HG02970 (cell line): ENCODE measurements at regions not wholly inside any gene's neighbourhood (a gene's known extent, or its start where the extent isn't known, plus 50 kb on each side); places are given as distances from the start of the nearest gene placed in this dataset.
"Not testable (repeated sequence)": the region's sequence is repeated elsewhere in the genome, so short reads cannot be mapped to it uniquely, and the experiment has no call there.

Experiments
- ATAC-seq: cut with Tn5 transposase; IDR thresholded peaks from one replicate; pipeline ENCODE4 v1.9.1; 2021; ENCODE audit warnings: mild to moderate bottlenecking, moderate library complexity, moderate number of reproducible peaks; ENCODE audit not compliant: unreplicated experiment, low FRiP score

- no peak for ATAC-seq
Measured at GRCh38 chr19:30066781-30067759, 125.0 kb downstream of the URI1 start.

GRCh38 chr19:30067956-30068506 lies 126.0 kb downstream of the URI1 start:
- not testable (repeated sequence) for ATAC-seq

GRCh38 chr19:30068528-30069395 lies 126.7 kb downstream of the URI1 start:
- no peak for ATAC-seq

- no peak for ATAC-seq
Measured at GRCh38 chr19:30069535-30070197, 127.6 kb downstream of the URI1 start.

- no peak for ATAC-seq
Measured at GRCh38 chr19:30070198-30070967, 128.3 kb downstream of the URI1 start.

- ATAC-seq = no peak
Measured at GRCh38 chr19:30070968-30071632, 129.1 kb downstream of the URI1 start.

GRCh38 chr19:30071871-30072270 lies 129.8 kb downstream of the URI1 start:
- ATAC-seq = no peak

- ATAC-seq = no peak
Measured at GRCh38 chr19:30073152-30074000, 131.3 kb downstream of the URI1 start.

GRCh38 chr19:30074096-30074495 lies 132.1 kb downstream of the URI1 start:
- no peak for ATAC-seq

- no peak for ATAC-seq
Measured at GRCh38 chr19:30074741-30075715, 133.0 kb downstream of the URI1 start.

- no peak for ATAC-seq
Measured at GRCh38 chr19:30076101-30076551, 134.1 kb downstream of the URI1 start.

GRCh38 chr19:30076751-30077670 lies 135.0 kb downstream of the URI1 start:
- no peak for ATAC-seq

GRCh38 chr19:30077851-30078355 lies 135.9 kb downstream of the URI1 start:
- no peak for ATAC-seq

GRCh38 chr19:30078381-30078910 lies 136.4 kb downstream of the URI1 start:
- ATAC-seq = no peak

GRCh38 chr19:30079200-30079599 lies 137.2 kb downstream of the URI1 start:
- ATAC-seq = no peak
